Left colon (tissue), 2 donors: ENCODE measurements at regions not wholly inside any gene's neighbourhood (a gene's known extent, or its start where the extent isn't known, plus 50 kb on each side); places are given as distances from the start of the nearest gene placed in this dataset.

Experiments
- ATAC-seq: fragments of 200-7000 bp; cut with Tn5 transposase; one replicate; pipeline ENCODE4 v1.9.1; 2020; ENCODE audit warnings: mild to moderate bottlenecking, moderate library complexity
- DNase-seq, 2 donors: peaks; one replicate each; pipeline ENCODE4 v3.0.0-alpha.2; 2020
- intact Hi-C, 2 donors: fragments of 100-400 bp; cut with DNase I in 1 of 2; cut with micrococcal nuclease in 1 of 2; formaldehyde crosslinking; loops; one replicate each; pipeline versions ENCODE4 v1.11.2 to v1.14.0; 2022; cut with DNase I, micrococcal nuclease
- donor health status: DM: no; HTN: no; CAD: no.
- donor health status: DM: yes; HTN: yes; CAD: no.

GRCh38 chr4:13093170-13093569, 391.0 kb downstream of the RAB28 start:
- DNase-seq (no peak), ATAC-seq (no peak)
- intact Hi-C loops: no loop called here

- intact Hi-C loops: no loop called here
Observed at GRCh38 chr4:13092702-13093101, 391.4 kb downstream of the RAB28 start.

GRCh38 chr4:13089659-13089998, 394.5 kb downstream of the RAB28 start:
- ATAC-seq (no peak), DNase-seq (no peak)
- intact Hi-C loops: no loop called here

More at GRCh38 chr4:13092702-13093101, 391.4 kb downstream of the RAB28 start:
- no peak for ATAC-seq
- no peak for DNase-seq

- intact Hi-C loops: no loop called here
- ATAC-seq (no peak), DNase-seq (no peak)
Observed at GRCh38 chr4:13088726-13089658, 395.1 kb downstream of the RAB28 start.

GRCh38 chr4:13087041-13087440, 397.1 kb downstream of the RAB28 start:
- intact Hi-C loops: no loop called here
- no peak for DNase-seq

GRCh38 chr4:13084210-13084609, 399.9 kb downstream of the RAB28 start:
- DNase-seq: no peak
- intact Hi-C loops: no loop called here
- ATAC-seq: no peak

More at GRCh38 chr4:13087041-13087440, 397.1 kb downstream of the RAB28 start:
- ATAC-seq: no peak

GRCh38 chr4:13081830-13082229, 402.3 kb downstream of the RAB28 start:
- DNase-seq (no peak), ATAC-seq (no peak)
- intact Hi-C loops: no loop called here

GRCh38 chr4:13067077-13067476, 417.1 kb downstream of the RAB28 start:
- DNase-seq (no peak), ATAC-seq (no peak)
- intact Hi-C loops: no loop called here

- intact Hi-C loops: no loop called here
Observed at GRCh38 chr4:13059019-13059418, 425.1 kb downstream of the RAB28 start.

GRCh38 chr4:13056630-13057189, 427.4 kb downstream of the RAB28 start:
- no peak for DNase-seq
- no peak for ATAC-seq
- intact Hi-C loops: no loop called here

More at GRCh38 chr4:13059019-13059418, 425.1 kb downstream of the RAB28 start:
- no peak for DNase-seq
- ATAC-seq: no peak

GRCh38 chr4:13054420-13054970, 429.6 kb downstream of the RAB28 start:
- ATAC-seq (no peak), DNase-seq (no peak)
- intact Hi-C loops: no loop called here

- DNase-seq (no peak), ATAC-seq (no peak)
- intact Hi-C loops: no loop called here
Observed at GRCh38 chr4:13047591-13047990, 436.5 kb downstream of the RAB28 start.

- no peak for ATAC-seq
- no peak for DNase-seq
- intact Hi-C loops: no loop called here
Observed at GRCh38 chr4:13036841-13037240, 447.3 kb downstream of the RAB28 start.

GRCh38 chr4:13032936-13033335, 451.2 kb downstream of the RAB28 start:
- ATAC-seq: no peak
- intact Hi-C loops: no loop called here
- DNase-seq: no peak

GRCh38 chr4:13024147-13025105, 459.7 kb downstream of the RAB28 start:
- ATAC-seq (no peak), DNase-seq (no peak)
- intact Hi-C loops: no loop called here

- ATAC-seq: no peak
- DNase-seq: no peak
- intact Hi-C loops: no loop called here
Observed at GRCh38 chr4:13007802-13008470, 476.2 kb downstream of the RAB28 start.

GRCh38 chr4:12993923-12994322, 490.2 kb downstream of the RAB28 start:
- intact Hi-C loops: no loop called here
- ATAC-seq (no peak), DNase-seq (no peak)

GRCh38 chr4:12987284-12987683, 496.9 kb downstream of the RAB28 start:
- DNase-seq: no peak
- no peak for ATAC-seq
- intact Hi-C loops: no loop called here

GRCh38 chr4:12979797-12980196, 504.3 kb downstream of the RAB28 start:
- intact Hi-C loops: no loop called here
- DNase-seq (peak; percentile 6 to 32), ATAC-seq (no peak)
